Fibroblast of pulmonary artery (primary cell): ENCODE measurements at regions not wholly inside any gene's neighbourhood (a gene's known extent, or its start where the extent isn't known, plus 50 kb on each side); places are given as distances from the start of the nearest gene placed in this dataset.

ENCODE experiments used
- DNase-seq: peaks from one replicate; pipeline ENCODE4 v3.0.0-alpha.2; 2010; ENCODE audit warnings: low read depth
- H3K4me3 ChIP-seq: replicated peaks from 2 replicates; pipeline ENCODE4 v1.5.1; 2011; ENCODE audit warnings: low read depth, mild to moderate bottlenecking, control low read depth, low read length, moderate library complexity
- CTCF ChIP-seq: IDR thresholded peaks from 2 replicates; pipeline ENCODE4 v1.5.1; 2011; ENCODE audit warnings: mild to moderate bottlenecking, control low read depth, low read length, inconsistent platforms; ENCODE audit errors: missing control alignments

- H3K4me3 ChIP-seq = no peak overlapping the region
- DNase-seq = no peak
- no peak for TF ChIP-seq CTCF
These were observed 112.1 kb upstream of the FGF3 start for GRCh38 chr11:69931060-69931910.

- no peak for DNase-seq
- no peak overlapping the region for H3K4me3 ChIP-seq
- TF ChIP-seq CTCF = no peak
These were observed 113.0 kb upstream of the FGF3 start for GRCh38 chr11:69931994-69932910.

GRCh38 chr11:69934861-69935494 is 115.8 kb upstream of the FGF3 start:
- no peak for TF ChIP-seq CTCF
- no peak for DNase-seq
- no peak overlapping the region for H3K4me3 ChIP-seq

- no peak overlapping the region for H3K4me3 ChIP-seq
- TF ChIP-seq CTCF = no peak
- no peak for DNase-seq
These were observed 116.8 kb upstream of the FGF3 start for GRCh38 chr11:69935941-69936505.

- TF ChIP-seq CTCF = no peak
- H3K4me3 ChIP-seq = no peak overlapping the region
- no peak for DNase-seq
These were observed 117.6 kb upstream of the FGF3 start for GRCh38 chr11:69936771-69937170.

- no peak for TF ChIP-seq CTCF
- no peak for DNase-seq
- no peak overlapping the region for H3K4me3 ChIP-seq
These were observed 119.0 kb upstream of the FGF3 start for GRCh38 chr11:69938206-69938605.
